ENCODE measurements at regions not wholly inside any gene's neighbourhood (a gene's known extent, or its start where the extent isn't known, plus 50 kb on each side); places are given as distances from the start of the nearest gene placed in this dataset.

GRCh38 chrX:21151051-21151450 is 223.2 kb upstream of the CNKSR2 start:
- no peak for TF ChIP-seq CTCF (IDR thresholded peaks at IDR 0.05; ENCODE audit: low read depth, low read length)
- no peak overlapping the region for H3K4me3 ChIP-seq
- no peak for DNase-seq (ENCODE audit: low read depth in 1 of 2, low spot score in 1 of 2)
- peaks cover 23% of the 10 kb centered on the region for H3K4me1 ChIP-seq (ENCODE audit: low read depth)
- no peaks in the 10 kb centered on the region for H3K9me3 ChIP-seq (ENCODE audit: low read depth)
- H3K36me3 ChIP-seq: no peaks in the 10 kb centered on the region
- no peak overlapping the region for H3K27ac ChIP-seq
- H3K27me3 ChIP-seq: no peaks in the 10 kb centered on the region

GRCh38 chrX:21153033-21153432 is 221.2 kb upstream of the CNKSR2 start:
- DNase-seq (ENCODE audit: low read depth in 1 of 2, low spot score in 1 of 2): no peak
- H3K4me1 ChIP-seq (ENCODE audit: low read depth): peaks cover 28% of the 10 kb centered on the region
- peak overlapping the region; percentile 91 for H3K27ac ChIP-seq
- H3K27me3 ChIP-seq: no peaks in the 10 kb centered on the region
- no peaks in the 10 kb centered on the region for H3K9me3 ChIP-seq (ENCODE audit: low read depth)
- H3K4me3 ChIP-seq: no peak overlapping the region
- no peaks in the 10 kb centered on the region for H3K36me3 ChIP-seq
- no peak for TF ChIP-seq CTCF (IDR thresholded peaks at IDR 0.05; ENCODE audit: low read depth, low read length)

GRCh38 chrX:21153503-21153902 is 220.7 kb upstream of the CNKSR2 start:
- Histone ChIP-seq H3K4me1 (ENCODE audit: low read depth) (peaks cover 28% of the 10 kb centered on the region), H3K36me3 (no peaks in the 10 kb centered on the region), H3K27ac (peak overlapping the region; percentile 91), H3K9me3 (ENCODE audit: low read depth) (no peaks in the 10 kb centered on the region), H3K27me3 (no peaks in the 10 kb centered on the region), H3K4me3 (no peak overlapping the region)
- peak; percentile 42 to 53 for DNase-seq (ENCODE audit: low read depth in 1 of 2, low spot score in 1 of 2)
- no peak for TF ChIP-seq CTCF (IDR thresholded peaks at IDR 0.05; ENCODE audit: low read depth, low read length)

GRCh38 chrX:21155916-21156315 is 218.3 kb upstream of the CNKSR2 start:
- no peak for TF ChIP-seq CTCF (IDR thresholded peaks at IDR 0.05; ENCODE audit: low read depth, low read length)
- H3K4me1 ChIP-seq (ENCODE audit: low read depth): peaks cover 22% of the 10 kb centered on the region
- DNase-seq (ENCODE audit: low read depth in 1 of 2, low spot score in 1 of 2): no peak

GRCh38 chrX:21156632-21157031 is 217.6 kb upstream of the CNKSR2 start:
- no peaks in the 10 kb centered on the region for H3K27me3 ChIP-seq
- peaks cover 22% of the 10 kb centered on the region for H3K4me1 ChIP-seq (ENCODE audit: low read depth)
- peak in 1 of 2 donors; percentile 55 for DNase-seq (ENCODE audit: low read depth in 1 of 2, low spot score in 1 of 2)
- H3K4me3 ChIP-seq: no peak overlapping the region
- no peaks in the 10 kb centered on the region for H3K9me3 ChIP-seq (ENCODE audit: low read depth)
- no peak for TF ChIP-seq CTCF (IDR thresholded peaks at IDR 0.05; ENCODE audit: low read depth, low read length)
- H3K36me3 ChIP-seq: no peaks in the 10 kb centered on the region
- H3K27ac ChIP-seq: peak overlapping the region; percentile 79

More at GRCh38 chrX:21155916-21156315, 218.3 kb upstream of the CNKSR2 start:
- no peaks in the 10 kb centered on the region for H3K9me3 ChIP-seq (ENCODE audit: low read depth)
- no peaks in the 10 kb centered on the region for H3K36me3 ChIP-seq
- H3K27me3 ChIP-seq: no peaks in the 10 kb centered on the region
- H3K27ac ChIP-seq: peak overlapping the region; percentile 79
- H3K4me3 ChIP-seq: no peak overlapping the region

- Histone ChIP-seq H3K9me3 (ENCODE audit: low read depth) (no peaks in the 10 kb centered on the region), H3K27ac (no peak overlapping the region), H3K27me3 (no peaks in the 10 kb centered on the region), H3K36me3 (no peaks in the 10 kb centered on the region), H3K4me3 (no peak overlapping the region), H3K4me1 (ENCODE audit: low read depth) (peaks cover 17% of the 10 kb centered on the region)
- DNase-seq (ENCODE audit: low read depth in 1 of 2, low spot score in 1 of 2): no peak
- no peak for TF ChIP-seq CTCF (IDR thresholded peaks at IDR 0.05; ENCODE audit: low read depth, low read length)
These were observed 215.5 kb upstream of the CNKSR2 start for GRCh38 chrX:21158678-21159077.

Data from cardiac muscle cell (in vitro differentiated cells and primary cell).